HG02852 (cell line): ENCODE measurements at regions not wholly inside any gene's neighbourhood (a gene's known extent, or its start where the extent isn't known, plus 50 kb on each side); places are given as distances from the start of the nearest gene placed in this dataset.

Experiments
- ATAC-seq: cut with Tn5 transposase; IDR thresholded peaks from one replicate; pipeline ENCODE4 v1.9.1; 2021; ENCODE audit warnings: mild to moderate bottlenecking, moderate library complexity; ENCODE audit not compliant: unreplicated experiment

- ATAC-seq: no peak
Measured at GRCh38 chr12:20213723-20214625, 154.4 kb upstream of the PDE3A start.

- ATAC-seq: no peak
Measured at GRCh38 chr12:20220339-20220738, 148.0 kb upstream of the PDE3A start.

DNA sequence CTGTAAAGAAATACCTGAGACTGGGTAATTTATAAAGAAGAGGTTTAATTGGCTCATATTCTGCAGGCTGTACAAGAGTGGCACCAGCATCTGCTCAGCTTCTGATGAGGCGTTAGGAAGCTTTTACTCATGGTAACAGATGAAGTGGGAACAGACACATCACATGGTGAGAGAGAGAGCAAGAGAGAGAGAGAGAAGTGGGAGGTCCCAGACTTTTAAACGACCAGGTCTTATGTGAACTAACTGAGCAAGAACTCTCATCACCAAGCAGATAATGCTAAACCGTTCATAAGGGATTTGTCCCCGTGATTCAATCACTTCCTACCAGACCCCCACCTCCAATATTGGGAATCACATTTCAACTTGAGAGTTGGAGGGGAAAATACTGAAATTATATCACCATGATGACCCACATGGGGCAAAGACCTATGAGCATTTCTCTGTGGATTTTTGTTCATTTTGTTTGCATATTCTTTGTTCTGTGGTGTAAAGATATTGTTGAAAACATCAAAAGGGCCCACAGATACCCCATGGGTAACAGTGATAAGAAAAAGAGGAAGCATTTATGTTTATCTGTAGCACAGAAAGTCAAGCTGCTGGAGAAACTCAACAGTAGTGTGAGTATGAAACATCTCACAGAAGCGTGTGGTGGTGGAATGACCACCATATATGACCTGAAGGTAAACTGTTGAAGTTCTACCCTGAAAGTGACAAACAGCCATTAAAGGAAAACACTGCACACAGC, 135.2 kb upstream of the PDE3A start:
- ATAC-seq: no peak

DNA sequence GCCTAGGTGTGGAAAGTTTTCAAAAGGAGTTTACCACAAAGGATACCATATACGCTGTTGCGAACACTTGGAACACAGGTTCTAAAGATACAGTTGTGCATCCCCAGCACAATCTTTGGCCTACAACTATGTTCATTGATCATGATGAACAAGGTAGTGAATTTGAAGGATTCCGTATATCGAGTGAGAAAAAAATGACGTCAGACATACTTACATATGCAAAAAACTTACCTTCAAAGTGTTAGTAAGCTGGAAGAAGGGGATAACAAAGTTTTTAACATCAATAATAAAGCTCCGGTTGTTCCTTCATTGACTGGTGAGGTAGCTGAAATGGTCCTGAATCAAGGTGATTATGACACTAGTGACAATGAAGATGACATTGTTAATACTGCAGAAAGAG, 133.9 kb upstream of the PDE3A start:
- ATAC-seq: no peak

DNA sequence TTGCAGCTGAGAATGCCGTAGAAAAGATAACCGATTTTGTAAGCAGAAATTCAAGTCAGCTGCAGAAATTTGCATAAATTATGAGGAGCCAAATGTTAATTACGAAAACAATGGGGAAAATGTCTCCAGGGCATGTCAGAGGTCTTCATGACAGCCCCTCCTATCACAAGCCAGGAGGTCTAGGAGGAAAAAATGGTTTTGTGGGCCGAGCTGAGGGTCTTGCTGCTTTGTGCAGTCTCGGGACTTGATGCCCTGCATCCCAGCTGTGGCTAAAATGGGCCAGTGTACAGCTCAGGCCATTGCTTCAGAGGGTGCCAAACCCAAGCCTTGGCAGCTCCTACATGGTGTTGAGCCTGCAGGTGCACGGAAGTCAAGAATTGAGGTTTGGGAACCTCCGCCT, 131.2 kb upstream of the PDE3A start:
- no peak for ATAC-seq

- ATAC-seq: no peak
Measured at GRCh38 chr12:20245491-20245890, 122.8 kb upstream of the PDE3A start.

DNA sequence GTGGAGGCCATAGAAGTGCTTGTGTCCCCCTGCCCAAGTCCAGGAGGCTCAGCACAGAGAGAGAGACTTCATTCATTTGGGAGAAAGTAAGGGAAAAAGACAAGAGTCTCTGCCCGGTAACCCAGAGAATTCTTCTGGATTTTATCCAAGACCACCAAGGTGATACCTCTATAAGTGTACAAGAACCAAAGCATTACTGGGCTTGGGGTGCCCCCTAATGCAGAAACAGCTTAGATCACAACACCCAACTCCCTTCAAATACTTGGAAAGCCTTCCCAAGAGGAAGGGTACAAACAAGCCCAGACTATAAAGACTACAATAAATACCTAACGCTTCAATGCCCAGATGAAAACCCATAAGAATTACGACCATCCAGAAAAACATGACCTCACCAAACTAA, 119.7 kb upstream of the PDE3A start:
- ATAC-seq: no peak

DNA sequence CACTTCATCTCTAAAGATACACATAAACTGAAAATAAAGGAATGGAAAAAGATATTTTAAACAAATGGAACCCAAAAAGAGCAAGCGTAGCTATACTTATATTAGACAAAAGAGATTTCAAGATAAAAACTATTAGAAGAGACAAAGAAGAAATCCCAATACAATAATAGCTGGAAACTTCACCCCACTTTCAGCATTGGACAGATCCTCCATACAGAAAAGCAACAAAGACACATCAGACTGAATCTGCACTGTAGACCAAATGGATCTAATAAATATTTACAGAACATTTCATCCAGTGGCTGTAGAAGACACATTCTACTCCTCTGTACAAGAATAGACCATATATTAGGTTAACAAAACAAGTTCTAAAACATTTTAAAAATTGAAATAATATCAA, 117.6 kb upstream of the PDE3A start:
- ATAC-seq: no peak

DNA sequence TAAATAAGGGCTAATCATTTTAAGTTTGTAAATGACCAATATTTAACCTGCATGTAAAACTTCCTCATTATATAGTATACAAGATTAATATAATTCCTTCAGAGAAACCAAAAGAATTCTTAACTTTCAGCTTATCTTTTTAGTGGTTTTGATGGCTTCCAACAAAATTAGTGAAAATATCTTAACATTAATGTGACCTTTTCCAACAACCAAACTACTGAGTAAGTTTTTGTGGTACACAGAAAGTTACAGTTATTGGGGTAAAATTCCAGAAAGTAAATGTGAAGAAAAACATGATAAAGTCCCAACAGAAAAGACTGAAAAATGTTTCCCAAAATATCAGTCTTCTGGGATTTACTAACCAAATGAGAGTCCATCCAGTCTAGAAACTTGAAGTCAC, 111.0 kb upstream of the PDE3A start:
- ATAC-seq: no peak

DNA sequence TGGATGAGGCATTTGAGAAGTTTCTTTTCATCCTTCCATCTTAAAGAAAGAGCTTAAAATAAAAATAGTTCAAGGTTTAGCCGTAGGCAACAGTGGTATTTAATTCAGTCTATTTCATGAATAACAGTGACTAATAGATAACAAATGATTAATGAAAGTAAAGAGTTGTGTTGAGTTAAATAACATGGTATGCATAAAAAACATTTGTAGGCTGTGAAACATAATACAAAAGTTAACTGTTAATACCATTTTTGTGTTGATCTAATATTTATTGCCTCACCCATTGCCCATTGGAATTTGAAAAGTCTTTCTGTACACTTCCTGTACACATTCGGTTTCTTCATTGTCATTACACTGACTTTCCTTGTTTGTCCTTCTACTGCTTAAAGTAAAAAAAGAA, 108.6 kb upstream of the PDE3A start:
- ATAC-seq: no peak

GRCh38 chr12:20260851-20261250, 107.5 kb upstream of the PDE3A start:
- ATAC-seq: no peak

DNA sequence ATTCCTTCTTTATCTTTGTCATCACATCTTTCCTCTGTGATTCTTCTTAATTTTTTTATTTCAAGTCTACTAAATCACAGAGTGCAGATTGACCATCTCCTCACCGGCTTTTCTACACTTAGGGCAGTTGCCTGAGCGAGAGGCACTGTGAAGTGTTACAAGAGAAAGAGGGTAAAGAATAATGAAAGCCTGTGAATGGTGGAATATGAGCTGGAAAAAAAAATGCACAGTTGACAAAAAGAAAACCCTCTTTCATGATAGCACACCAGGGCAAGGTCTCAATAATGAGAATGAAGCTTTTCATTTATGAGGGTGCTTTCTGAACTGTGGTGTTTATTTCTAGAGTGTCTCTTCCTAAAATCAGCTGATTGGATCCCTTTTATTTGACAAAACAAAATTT, 106.2 kb upstream of the PDE3A start:
- no peak for ATAC-seq

GRCh38 chr12:20264026-20264425, 104.3 kb upstream of the PDE3A start:
- no peak for ATAC-seq

GRCh38 chr12:20264608-20265114, 103.7 kb upstream of the PDE3A start:
- ATAC-seq: no peak

- ATAC-seq: no peak
Measured at GRCh38 chr12:20268121-20268732, 100.1 kb upstream of the PDE3A start.

- no peak for ATAC-seq
Measured at GRCh38 chr12:20268771-20269170, 99.6 kb upstream of the PDE3A start.

DNA sequence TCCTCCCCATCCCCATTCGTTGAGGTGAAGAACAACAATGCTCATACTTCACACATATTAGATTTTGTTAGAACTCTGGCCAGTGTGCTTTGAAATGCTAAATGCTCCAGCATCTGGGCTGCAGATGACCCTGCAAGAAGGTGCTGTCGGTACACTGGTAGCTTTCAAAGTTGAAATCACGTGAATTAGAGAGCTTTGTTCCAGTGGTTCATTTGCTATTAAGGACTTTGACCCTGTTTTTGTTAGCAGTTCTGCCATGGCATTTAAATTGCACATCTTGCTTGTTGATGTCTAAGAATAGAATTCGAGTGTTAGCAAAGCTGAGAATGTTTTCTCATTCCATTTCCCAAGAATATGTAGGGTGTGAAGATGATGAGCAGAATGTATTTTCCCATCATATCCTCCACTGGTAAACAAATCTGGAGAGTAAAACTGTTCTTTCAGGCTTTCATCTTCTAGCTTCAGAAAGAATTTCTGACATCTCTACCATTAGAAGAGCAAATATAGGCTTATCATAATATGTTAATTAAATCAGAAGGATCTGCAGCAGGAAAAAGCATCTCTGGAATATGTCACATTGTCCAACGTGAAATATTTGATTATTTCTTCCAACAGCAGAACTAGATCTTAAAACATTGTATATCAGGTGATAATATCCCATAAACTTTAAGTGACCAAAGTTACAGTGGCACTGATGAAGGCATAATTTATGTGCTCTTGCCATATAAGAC, 98.8 kb upstream of the PDE3A start:
- no peak for ATAC-seq

GRCh38 chr12:20270557-20270956, 97.8 kb upstream of the PDE3A start:
- no peak for ATAC-seq

- no peak for ATAC-seq
Measured at GRCh38 chr12:20272161-20272560, 96.2 kb upstream of the PDE3A start.

- no peak for ATAC-seq
Measured at GRCh38 chr12:20272801-20273200, 95.5 kb upstream of the PDE3A start.

DNA sequence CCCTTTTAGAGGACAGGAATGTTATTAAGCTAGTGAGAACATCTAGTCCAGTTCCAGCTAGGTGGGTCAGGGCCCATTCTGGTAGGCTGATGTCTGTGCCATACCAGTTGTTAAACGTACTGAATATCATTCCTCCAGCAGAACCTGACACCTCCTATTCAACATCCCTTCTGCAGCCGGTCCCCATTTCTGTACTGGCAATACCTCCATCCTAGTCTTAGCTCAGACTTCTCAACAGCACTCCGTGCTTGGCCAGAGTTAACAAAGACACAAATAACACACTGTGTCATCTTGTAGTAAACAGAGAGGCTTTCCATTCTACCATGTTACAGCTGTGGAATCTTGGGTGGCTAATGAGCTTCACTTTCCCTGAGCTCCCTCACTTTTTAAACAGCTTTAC, 94.3 kb upstream of the PDE3A start:
- no peak for ATAC-seq
